ENCODE measurements at regions not wholly inside any gene's neighbourhood (a gene's known extent, or its start where the extent isn't known, plus 50 kb on each side); places are given as distances from the start of the nearest gene placed in this dataset.

- TF ChIP-seq CHD7 (IDR thresholded peaks at IDR 0.05; ENCODE audit: insufficient replicate concordance, low read length) (no peak), SAP30 (IDR thresholded peaks at IDR 0.05; ENCODE audit: insufficient read depth, insufficient replicate concordance, low read length) (no peak)
These were observed 71.4 kb upstream of the PLSCR4 start (continued) for GRCh38 chr3:146322216-146322817.
